ENCODE measurements at regions not wholly inside any gene's neighbourhood (a gene's known extent, or its start where the extent isn't known, plus 50 kb on each side); places are given as distances from the start of the nearest gene placed in this dataset.
"Not testable (repeated sequence)": the region's sequence is repeated elsewhere in the genome, so short reads cannot be mapped to it uniquely, and the experiment has no call there.

- WGBS, 2 donors: 58 to 76% methylated on average over 8 of the region's 8 CpGs
- ATAC-seq (no peak), DNase-seq (no peak)
- H3K4me3 ChIP-seq: no peak overlapping the region
- intact Hi-C loops (cut with DNase I): no loop called here
- peaks cover 11% of the 10 kb centered on the region for H3K4me1 ChIP-seq
- H3K27me3 ChIP-seq: no peaks in the 10 kb centered on the region
- H3K27ac ChIP-seq: no peak overlapping the region
- H3K36me3 ChIP-seq (replicated peaks in 1 of 2; ENCODE audit: insufficient read depth in 1 of 2, low read depth in 2 of 2): no peaks in the 10 kb centered on the region
- TF ChIP-seq CTCF (IDR thresholded peaks at IDR 0.05): no peak
- no peak for TF ChIP-seq POLR2A (IDR thresholded peaks at IDR 0.05)
- H3K9me3 ChIP-seq: no peaks in the 10 kb centered on the region
Measured at GRCh38 chr20:53804920-53805894, 211.6 kb upstream of the ZNF217 start.

GRCh38 chr20:53804308-53804707, 210.7 kb upstream of the ZNF217 start:
- intact Hi-C loops (cut with DNase I); H3K36me3 ChIP-seq (replicated peaks in 1 of 2; ENCODE audit: insufficient read depth in 1 of 2, low read depth in 2 of 2); DNase-seq; H3K27ac ChIP-seq; ATAC-seq; H3K9me3 ChIP-seq; H3K27me3 ChIP-seq; H3K4me3 ChIP-seq: not testable (repeated sequence)
- peaks cover 19% of the 10 kb centered on the region for H3K4me1 ChIP-seq
- 77 to 80% methylated on average over 7 of the region's 7 CpGs for WGBS, 2 donors

- Histone ChIP-seq H3K27ac (no peak overlapping the region), H3K36me3 (replicated peaks in 1 of 2; ENCODE audit: insufficient read depth in 1 of 2, low read depth in 2 of 2) (no peaks in the 10 kb centered on the region), H3K4me3 (no peak overlapping the region), H3K27me3 (no peaks in the 10 kb centered on the region), H3K9me3 (no peaks in the 10 kb centered on the region), H3K4me1 (peaks cover 19% of the 10 kb centered on the region)
- TF ChIP-seq POLR2A (IDR thresholded peaks at IDR 0.05) (no peak), CTCF (IDR thresholded peaks at IDR 0.05) (no peak)
- intact Hi-C loops (cut with DNase I): no loop called here
- DNase-seq (no peak), ATAC-seq (no peak)
- 79 to 87% methylated on average over 6 of the region's 6 CpGs for WGBS, 2 donors
Measured at GRCh38 chr20:53803492-53804155, 210.0 kb upstream of the ZNF217 start.

- intact Hi-C loops (cut with DNase I): no loop called here
- Histone ChIP-seq H3K36me3 (replicated peaks in 1 of 2; ENCODE audit: insufficient read depth in 1 of 2, low read depth in 2 of 2) (no peaks in the 10 kb centered on the region), H3K4me1 (peaks cover 19% of the 10 kb centered on the region), H3K4me3 (no peak overlapping the region), H3K27me3 (no peaks in the 10 kb centered on the region), H3K27ac (no peak overlapping the region), H3K9me3 (no peaks in the 10 kb centered on the region)
- ATAC-seq (no peak), DNase-seq (no peak)
- TF ChIP-seq CTCF (IDR thresholded peaks at IDR 0.05): no peak
- TF ChIP-seq POLR2A (IDR thresholded peaks at IDR 0.05): no peak
- WGBS, 2 donors: 89% methylated on average over 17 of the region's 17 CpGs
Measured at GRCh38 chr20:53801609-53802370, 208.2 kb upstream of the ZNF217 start.

Measured in body of pancreas (tissue), 4 donors.